Ovary (tissue), 7 donors: ENCODE measurements at regions not wholly inside any gene's neighbourhood (a gene's known extent, or its start where the extent isn't known, plus 50 kb on each side); places are given as distances from the start of the nearest gene placed in this dataset.

Experiments
- DNase-seq, 5 donors: peaks; one replicate each; pipeline ENCODE4 v3.0.0-alpha.2; 2019 to 2020
- H3K27ac ChIP-seq, 2 donors: fragments of 200-600 bp; one replicate each; pipeline versions ENCODE4 v1.5.1 to v1.8.0; 2019 to 2022
- H3K27me3 ChIP-seq: fragments of 200-600 bp; one replicate; pipeline ENCODE4 v1.8.0; 2022
- H3K36me3 ChIP-seq: fragments of 200-600 bp; sonication (generic); one replicate; pipeline ENCODE4 v1.5.1; 2019
- H3K4me1 ChIP-seq: one replicate; pipeline ENCODE4 v1.8.1; 2013; ENCODE audit warnings: mild to moderate bottlenecking, moderate library complexity; ENCODE audit not compliant: insufficient read depth
- H3K4me3 ChIP-seq: fragments of 200-600 bp; sonication (generic); one replicate; pipeline ENCODE4 v1.5.1; 2017
- H3K9me3 ChIP-seq, 2 donors: fragments of 200-600 bp in 1 of 2; sonication (generic) in 1 of 2; one replicate each; pipeline versions ENCODE4 v1.5.1 to v1.8.1; 2013 to 2019; ENCODE audit warnings: mild to moderate bottlenecking in 1 of 2, moderate library complexity in 1 of 2
- CTCF ChIP-seq, 3 donors: fragments of 450-650 bp in 2 of 3; fragments of 200-600 bp in 1 of 3; IDR thresholded peaks; one replicate each; pipeline versions ENCODE4 v1.5.1 to v1.8.0; 2016 to 2022; ENCODE audit warnings: antibody characterized with exemption in 3 of 3, mild to moderate bottlenecking in 1 of 3
- EP300 ChIP-seq: sonication (generic); formaldehyde crosslinking; IDR thresholded peaks from one replicate; pipeline ENCODE4 v1.6.1; 2017; ENCODE audit warnings: antibody characterized with exemption
- POLR2A ChIP-seq: fragments of 450-650 bp; IDR thresholded peaks from one replicate; pipeline ENCODE4 v1.6.1; 2017; ENCODE audit warnings: antibody characterized with exemption, mild to moderate bottlenecking, moderate library complexity
- WGBS, 3 donors: extraction: QIAGEN DNeasy Blood & Tissue Kit in 1 of 3; methylation state at CpG; one replicate each; pipeline versions ENCODE4 v1.1.5 to v1.1.7; 2013 to 2017; 5-methylcytosine and 5-hydroxymethylcytosine counted together
- intact Hi-C, 4 donors: fragments of 100-400 bp; cut with DNase I; formaldehyde crosslinking; loops; one replicate each; pipeline versions ENCODE4 v1.11.0 to v1.15.1; 2022 to 2023
- donor health status: DM: no; HTN: no; CAD: no; lungs with moderate emphysema.
- donor health status: DM: no; HTN: no; CAD: no.
- donor health status: Bipolar disorder and iron deficiency.
- donor health status: DM: no; HTN: no; CAD: no.
- donor health status: DM: yes; HTN: yes; CAD: no.

GRCh38 chr16:65775829-65776228, 590.7 kb upstream of the CDH5 start:
- no peak overlapping the region for H3K4me3 ChIP-seq
- DNase-seq: no peak
- H3K9me3 ChIP-seq: no peaks in the 10 kb centered on the region
- H3K27me3 ChIP-seq: no peaks in the 10 kb centered on the region
- H3K36me3 ChIP-seq: no peaks in the 10 kb centered on the region
- intact Hi-C loops: no loop called here
- TF ChIP-seq EP300: no peak
- TF ChIP-seq POLR2A: no peak
- no peak for TF ChIP-seq CTCF (IDR thresholded peaks at IDR 0.05)
- 46 to 66% (median 50%) methylated on average over 4 of the region's 4 CpGs for WGBS, 3 donors
- H3K4me1 ChIP-seq: no peaks in the 10 kb centered on the region
- no peak overlapping the region for H3K27ac ChIP-seq

GRCh38 chr16:65774350-65774749, 592.1 kb upstream of the CDH5 start:
- intact Hi-C loops: no loop called here
- 58 to 92% (median 59%) methylated on average over 3 of the region's 3 CpGs for WGBS, 3 donors
- Histone ChIP-seq H3K27me3 (no peaks in the 10 kb centered on the region), H3K27ac (no peak overlapping the region), H3K4me1 (no peaks in the 10 kb centered on the region), H3K4me3 (no peak overlapping the region), H3K9me3 (no peaks in the 10 kb centered on the region), H3K36me3 (no peaks in the 10 kb centered on the region)
- DNase-seq: no peak
- TF ChIP-seq EP300 (no peak), POLR2A (no peak), CTCF (IDR thresholded peaks at IDR 0.05) (no peak)

GRCh38 chr16:65773301-65773874, 593.1 kb upstream of the CDH5 start:
- no peak for DNase-seq
- no peaks in the 10 kb centered on the region for H3K36me3 ChIP-seq
- no peak overlapping the region for H3K4me3 ChIP-seq
- no peak for TF ChIP-seq POLR2A
- no peak for TF ChIP-seq EP300
- TF ChIP-seq CTCF (IDR thresholded peaks at IDR 0.05): no peak
- no peaks in the 10 kb centered on the region for H3K27me3 ChIP-seq
- H3K9me3 ChIP-seq: no peaks in the 10 kb centered on the region
- WGBS, 3 donors: 55 to 67% (median 59%) methylated on average over 10 of the region's 10 CpGs
- H3K4me1 ChIP-seq: no peaks in the 10 kb centered on the region
- intact Hi-C loops: no loop called here
- H3K27ac ChIP-seq: no peak overlapping the region

- H3K27me3 ChIP-seq: no peaks in the 10 kb centered on the region
- H3K36me3 ChIP-seq: no peaks in the 10 kb centered on the region
- no peak for TF ChIP-seq CTCF (IDR thresholded peaks at IDR 0.05)
- no peak for TF ChIP-seq EP300
- TF ChIP-seq POLR2A: no peak
- H3K4me3 ChIP-seq: no peak overlapping the region
- intact Hi-C loops: no loop called here
- H3K27ac ChIP-seq: no peak overlapping the region
- 77 to 84% (median 82%) methylated on average over 5 of the region's 5 CpGs for WGBS, 3 donors
- H3K4me1 ChIP-seq: no peaks in the 10 kb centered on the region
- no peak for DNase-seq
- H3K9me3 ChIP-seq: no peaks in the 10 kb centered on the region
These were observed 594.3 kb upstream of the CDH5 start for GRCh38 chr16:65772134-65772732.
